ENCODE measurements at regions not wholly inside any gene's neighbourhood (a gene's known extent, or its start where the extent isn't known, plus 50 kb on each side); places are given as distances from the start of the nearest gene placed in this dataset.

GRCh38 chr4:46442963-46443362 lies 53.0 kb upstream of the GABRA2 start:
- POLR2A ChIA-PET, result no interaction called here
- DNase-seq (ENCODE audit: extremely low spot score), result no peak
- CTCF ChIA-PET, result no interaction called here
- no peak for TF ChIP-seq LEF1 (IDR thresholded peaks at IDR 0.05; ENCODE audit: borderline replicate concordance)
- no peak for TF ChIP-seq BHLHE40 (IDR thresholded peaks at IDR 0.05; ENCODE audit: borderline replicate concordance)
- no peak for TF ChIP-seq FOXA1 (IDR thresholded peaks at IDR 0.05)
- no peak for TF ChIP-seq CTBP1 (IDR thresholded peaks at IDR 0.05; ENCODE audit: borderline replicate concordance)
- no peak for TF ChIP-seq ARNT (IDR thresholded peaks at IDR 0.05)
- TF ChIP-seq HDGF (IDR thresholded peaks at IDR 0.05; ENCODE audit: borderline replicate concordance), result no peak
- TF ChIP-seq ELF4 (IDR thresholded peaks at IDR 0.05), result no peak
- TF ChIP-seq FOXK2 (IDR thresholded peaks at IDR 0.05), result no peak
- no peak for TF ChIP-seq NFRKB (IDR thresholded peaks at IDR 0.05)
- TF ChIP-seq SUZ12 (IDR thresholded peaks at IDR 0.05), result no peak
- no peak for TF ChIP-seq SP1 (IDR thresholded peaks at IDR 0.05)
- TF ChIP-seq, protein P1, sequence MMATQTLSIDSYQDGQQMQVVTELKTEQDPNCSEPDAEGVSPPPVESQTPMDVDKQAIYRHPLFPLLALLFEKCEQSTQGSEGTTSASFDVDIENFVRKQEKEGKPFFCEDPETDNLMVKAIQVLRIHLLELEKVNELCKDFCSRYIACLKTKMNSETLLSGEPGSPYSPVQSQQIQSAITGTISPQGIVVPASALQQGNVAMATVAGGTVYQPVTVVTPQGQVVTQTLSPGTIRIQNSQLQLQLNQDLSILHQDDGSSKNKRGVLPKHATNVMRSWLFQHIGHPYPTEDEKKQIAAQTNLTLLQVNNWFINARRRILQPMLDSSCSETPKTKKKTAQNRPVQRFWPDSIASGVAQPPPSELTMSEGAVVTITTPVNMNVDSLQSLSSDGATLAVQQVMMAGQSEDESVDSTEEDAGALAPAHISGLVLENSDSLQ (IDR thresholded peaks at IDR 0.05), result no peak
- TF ChIP-seq ZNF384 (IDR thresholded peaks at IDR 0.05), result no peak
- TF ChIP-seq L3MBTL2 (conservative IDR thresholded peaks at IDR 0.05), result no peak
- TF ChIP-seq FOXM1 (IDR thresholded peaks at IDR 0.05; ENCODE audit: borderline replicate concordance), result no peak
- no peak for TF ChIP-seq TARDBP (IDR thresholded peaks at IDR 0.05)

GRCh38 chr4:46441136-46441859 lies 51.4 kb upstream of the GABRA2 start:
- DNase-seq (ENCODE audit: extremely low spot score), result no peak
- TF ChIP-seq TARDBP (IDR thresholded peaks at IDR 0.05) (no peak), NFRKB (IDR thresholded peaks at IDR 0.05) (no peak), ZNF384 (IDR thresholded peaks at IDR 0.05) (no peak), ELF4 (IDR thresholded peaks at IDR 0.05) (no peak), BHLHE40 (IDR thresholded peaks at IDR 0.05; ENCODE audit: borderline replicate concordance) (no peak)
- TF ChIP-seq, protein P1 (IDR thresholded peaks at IDR 0.05), result no peak
- POLR2A ChIA-PET, result no interaction called here
- CTCF ChIA-PET, result interaction anchor here (0.6 kb wide), 1 partner anchor 1672 kb away, joined by 3 read pairs; no protein-coding TSS in a partner anchor

Data from HEK293T (cell line).